Femur (tissue), 1 donor: ENCODE measurements at regions not wholly inside any gene's neighbourhood (a gene's known extent, or its start where the extent isn't known, plus 50 kb on each side); places are given as distances from the start of the nearest gene placed in this dataset.

Source experiments
- DNase-seq: peaks from one replicate; pipeline ENCODE4 v3.0.0-alpha.2; 2017

DNA sequence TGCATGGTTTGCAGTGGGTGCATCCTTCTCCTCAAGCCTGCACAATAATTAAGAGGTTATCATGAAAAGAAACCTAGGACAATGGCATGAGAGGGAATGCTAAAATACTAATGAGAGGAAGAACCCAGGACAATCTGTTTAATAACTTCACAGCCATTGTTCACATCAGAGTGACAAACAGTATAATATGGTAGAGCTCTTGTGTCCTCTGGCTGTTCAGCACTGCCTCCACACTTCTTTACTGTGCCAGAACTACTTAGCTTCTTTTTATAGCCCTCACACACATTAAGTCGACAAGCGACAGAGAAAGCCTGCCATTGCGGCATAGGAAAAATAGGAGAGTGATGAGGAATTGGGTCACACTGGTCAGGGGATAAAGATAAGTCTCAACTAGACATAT lies 65.0 kb upstream of the MEIS2 start:
- DNase-seq = no peak

DNA sequence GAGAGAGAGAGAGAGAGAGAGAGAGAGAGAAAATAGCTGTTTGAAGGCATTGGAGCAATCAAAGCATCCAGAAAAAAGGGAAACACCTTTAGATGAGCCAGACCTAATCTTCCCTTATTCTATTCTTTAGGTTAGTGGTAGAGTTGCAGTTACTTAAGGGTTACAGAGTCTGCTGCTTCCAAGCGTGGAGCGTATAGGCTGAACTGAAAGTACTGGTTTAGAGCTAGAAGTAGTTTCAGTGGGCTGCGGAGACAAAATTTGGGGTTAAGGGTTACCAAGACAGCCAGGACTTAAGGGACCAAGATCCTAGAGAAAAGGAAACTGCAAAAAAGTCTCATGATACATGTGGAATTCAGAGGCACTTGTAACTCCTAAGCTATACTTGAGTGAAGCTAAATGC lies 66.1 kb upstream of the MEIS2 start:
- DNase-seq = no peak

DNA sequence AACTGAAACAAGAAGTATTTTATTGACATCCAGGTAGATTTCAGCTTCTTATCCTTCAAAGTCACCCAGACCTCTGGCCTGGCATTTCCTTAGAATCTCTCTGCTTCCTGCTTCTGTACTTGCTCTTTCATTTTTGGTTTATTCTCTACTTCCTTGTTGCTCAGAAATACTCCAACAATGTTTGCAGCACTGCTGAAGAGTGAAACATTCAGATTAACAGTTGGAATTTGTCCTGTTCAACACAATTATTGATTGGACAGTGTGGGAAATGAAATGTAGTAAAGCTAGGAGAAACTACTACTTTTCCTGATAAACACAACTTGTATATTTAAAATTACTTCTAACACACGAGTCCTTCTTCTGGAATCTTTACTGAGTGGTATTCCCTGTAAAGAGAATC lies 81.0 kb upstream of the MEIS2 start:
- no peak for DNase-seq

DNA sequence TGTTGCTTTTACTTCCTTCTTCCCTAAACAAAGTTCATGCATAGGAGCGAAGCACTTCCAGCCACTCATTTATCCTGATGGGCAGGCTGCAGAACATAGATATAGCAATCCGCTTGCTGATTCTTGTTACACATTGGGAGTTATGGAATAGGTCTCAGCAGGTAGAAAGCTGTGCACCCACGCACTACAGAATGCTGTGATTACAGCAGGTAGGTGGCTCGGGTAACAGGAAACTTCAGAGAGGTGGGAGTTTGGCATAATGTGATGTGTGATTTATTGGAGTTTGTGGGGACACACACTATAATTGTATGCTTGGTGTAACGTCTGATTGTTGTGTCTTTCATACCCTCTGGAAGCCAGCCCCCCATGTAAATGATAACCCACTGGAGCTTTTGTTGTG lies 99.2 kb upstream of the MEIS2 start:
- DNase-seq = no peak

DNA sequence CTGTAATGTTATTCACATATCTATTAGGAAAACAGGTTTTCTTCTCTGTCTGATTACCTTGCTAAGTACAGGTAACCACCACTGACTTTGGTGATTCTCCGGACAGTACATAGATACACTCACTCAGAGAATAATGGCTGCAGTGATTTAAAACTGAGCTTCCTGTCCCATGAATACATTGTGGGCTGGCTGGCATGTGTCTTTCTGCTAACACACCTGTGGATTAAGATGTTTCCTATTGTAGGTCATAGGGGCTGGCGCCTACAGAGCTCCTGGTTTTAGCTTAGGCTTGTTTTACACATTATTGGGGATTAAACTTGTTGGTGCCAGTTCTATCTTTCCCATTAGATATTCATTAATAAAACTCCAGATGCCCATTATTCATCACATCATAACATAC lies 102.7 kb upstream of the MEIS2 start:
- DNase-seq = no peak

DNA sequence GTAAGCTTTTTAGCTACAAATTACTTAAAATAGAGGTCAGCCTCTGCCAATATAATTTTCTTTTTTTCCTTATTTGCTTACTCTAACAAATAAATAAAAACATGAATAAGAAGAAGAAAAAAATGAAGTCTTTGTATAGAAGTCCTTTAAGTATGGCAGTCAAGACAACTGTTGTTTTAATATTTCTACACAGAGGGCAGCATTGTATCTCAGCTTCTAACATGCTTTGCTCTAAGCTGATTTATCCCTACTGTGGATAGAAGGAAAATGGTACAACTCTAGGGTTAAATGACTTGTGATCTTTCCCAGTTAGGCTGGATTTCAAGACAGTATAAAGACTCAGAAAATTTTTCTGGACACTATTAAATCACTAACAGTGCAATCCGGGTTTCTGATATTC lies 104.3 kb upstream of the MEIS2 start:
- no peak for DNase-seq

DNA sequence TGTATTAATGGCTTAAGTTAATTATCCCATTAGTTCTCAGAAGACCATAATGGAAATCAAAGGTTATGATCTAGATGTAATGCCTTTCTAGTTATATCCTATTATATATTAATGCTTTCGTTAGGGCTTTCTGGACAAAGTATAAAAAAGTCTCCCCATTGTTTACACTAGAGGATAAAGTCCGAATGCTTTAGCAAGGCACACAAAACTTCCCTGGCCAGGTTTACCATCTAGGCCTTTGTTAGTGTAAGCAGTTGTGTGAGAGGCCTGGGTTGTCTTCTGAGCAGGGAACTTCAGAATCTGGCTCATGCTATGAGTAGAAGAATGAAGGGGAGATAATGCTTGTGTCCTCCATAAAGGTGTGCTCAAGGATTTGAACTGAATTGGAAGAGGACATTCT lies 106.3 kb upstream of the MEIS2 start:
- no peak for DNase-seq

DNA sequence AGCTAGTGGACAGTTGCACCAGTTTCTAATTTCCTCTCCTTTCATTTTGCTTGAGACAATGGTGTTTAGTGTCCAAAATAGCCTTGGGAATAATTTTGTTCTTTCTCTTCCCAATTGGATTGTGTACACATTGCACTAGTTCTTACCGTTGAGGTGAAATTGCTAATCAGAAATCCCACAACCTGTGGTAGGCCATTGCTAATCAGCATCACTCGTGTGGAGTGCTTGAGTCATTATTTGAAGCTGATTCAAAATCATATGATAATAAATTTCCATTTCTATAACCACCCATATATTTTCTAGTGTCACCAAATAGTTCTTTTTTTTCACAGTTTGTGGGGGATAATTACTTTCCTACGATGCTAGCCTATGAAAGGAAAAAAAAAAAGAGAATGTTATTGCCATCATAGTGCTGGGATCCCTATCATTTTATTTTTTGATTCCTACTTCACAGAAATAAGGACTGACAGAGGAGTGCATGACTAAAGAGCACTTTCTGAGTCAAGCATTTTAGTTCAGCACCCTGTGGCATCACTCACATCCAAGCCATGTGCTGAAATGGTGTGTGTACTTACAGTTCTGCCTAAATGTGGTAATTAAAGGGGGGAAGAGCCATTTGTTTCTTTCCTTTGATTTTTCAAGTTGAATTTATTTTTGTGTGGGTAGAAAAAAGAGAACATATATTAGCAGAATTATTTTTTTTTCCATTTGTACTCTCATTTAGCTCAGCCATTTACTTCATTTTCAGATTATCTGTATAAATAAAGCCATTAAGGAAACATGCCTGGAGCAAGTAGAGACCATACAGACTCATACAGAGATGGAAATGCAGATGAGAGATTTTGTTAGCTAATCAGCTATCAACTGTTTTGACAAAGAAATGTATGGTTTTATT lies 108.0 kb upstream of the MEIS2 start:
- DNase-seq = no peak

DNA sequence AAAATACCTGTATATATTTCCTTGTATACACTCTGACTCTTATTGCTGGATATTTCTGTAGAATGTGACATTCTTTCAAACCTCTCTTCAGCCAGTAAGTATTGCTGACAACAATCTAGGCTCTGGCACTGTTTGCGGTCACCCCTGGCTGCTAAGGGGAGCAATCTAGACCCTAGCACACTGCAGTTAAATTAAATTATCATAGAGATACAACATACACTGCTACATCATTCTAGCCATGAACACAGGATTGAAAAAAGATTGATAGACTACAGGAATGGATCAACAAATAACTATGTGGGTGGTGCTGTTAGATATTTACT lies 108.7 kb upstream of the MEIS2 start:
- DNase-seq = no peak

DNA sequence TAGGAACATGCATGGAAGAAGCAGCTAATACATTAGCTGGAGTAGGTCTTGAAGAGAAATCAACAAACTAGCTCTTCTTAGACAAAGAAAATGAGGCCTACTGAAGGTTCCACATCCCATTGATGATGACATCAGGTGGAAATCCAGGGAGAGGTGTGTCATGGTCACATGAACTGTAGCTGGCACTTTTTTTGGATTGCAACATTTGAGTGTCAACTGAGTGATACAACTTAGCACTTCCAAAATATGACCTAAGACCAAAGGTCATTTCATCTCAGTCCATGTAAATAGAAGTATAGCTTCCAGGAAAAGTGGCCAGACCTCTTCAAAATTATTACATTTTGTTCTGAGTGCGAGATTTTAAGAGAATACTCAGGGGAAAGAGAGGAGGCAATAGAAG lies 117.2 kb upstream of the MEIS2 start:
- no peak for DNase-seq

DNA sequence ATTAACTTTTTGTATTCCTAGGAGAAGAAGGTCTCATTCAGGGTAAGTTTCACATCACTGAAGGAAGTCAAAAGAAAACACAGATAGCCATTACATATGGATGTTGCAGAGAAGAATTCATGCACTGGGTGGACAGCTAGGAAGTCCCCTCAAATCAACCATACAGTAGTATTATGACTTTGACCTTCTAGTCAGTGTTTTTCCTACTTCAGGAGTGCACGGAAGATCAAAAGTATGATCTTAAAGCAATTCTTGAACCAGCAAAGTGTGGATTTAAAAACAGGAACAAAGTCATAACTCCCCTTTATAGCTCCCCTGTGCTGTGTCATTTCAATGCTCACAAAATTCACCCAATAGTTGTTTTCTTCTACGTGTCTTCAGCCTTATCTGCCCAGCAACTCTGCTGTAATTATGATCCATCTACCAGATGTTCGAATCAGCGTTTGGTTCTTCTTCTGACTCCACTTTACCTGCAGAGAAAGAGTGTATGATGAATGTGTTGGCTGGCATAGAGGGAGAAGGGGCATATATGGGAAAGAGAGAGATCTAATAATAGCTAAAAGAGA lies 118.1 kb upstream of the MEIS2 start:
- no peak for DNase-seq

DNA sequence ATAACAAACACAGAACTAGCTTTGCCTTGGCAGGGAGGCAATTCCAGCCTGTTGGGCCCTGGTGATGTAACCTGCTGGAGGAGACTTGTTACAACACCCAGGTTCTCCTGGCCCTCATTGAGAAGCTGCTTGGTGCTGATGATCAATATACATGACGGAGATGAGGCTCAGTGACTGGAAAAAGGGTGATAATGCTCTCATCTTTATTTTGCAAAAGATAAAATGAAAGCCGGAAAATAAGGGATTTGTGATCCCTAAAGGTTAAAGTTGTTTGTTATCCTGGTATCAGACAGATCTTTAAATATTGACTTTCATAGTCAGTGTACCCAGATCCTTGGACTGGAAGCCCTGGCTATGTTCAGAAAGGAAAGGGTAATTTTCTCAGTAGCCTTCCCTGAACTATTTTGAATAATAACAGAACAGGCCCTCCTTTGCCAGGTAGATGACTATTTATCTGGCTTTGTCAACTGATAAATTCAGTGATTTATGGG lies 118.9 kb upstream of the MEIS2 start:
- DNase-seq = no peak

DNA sequence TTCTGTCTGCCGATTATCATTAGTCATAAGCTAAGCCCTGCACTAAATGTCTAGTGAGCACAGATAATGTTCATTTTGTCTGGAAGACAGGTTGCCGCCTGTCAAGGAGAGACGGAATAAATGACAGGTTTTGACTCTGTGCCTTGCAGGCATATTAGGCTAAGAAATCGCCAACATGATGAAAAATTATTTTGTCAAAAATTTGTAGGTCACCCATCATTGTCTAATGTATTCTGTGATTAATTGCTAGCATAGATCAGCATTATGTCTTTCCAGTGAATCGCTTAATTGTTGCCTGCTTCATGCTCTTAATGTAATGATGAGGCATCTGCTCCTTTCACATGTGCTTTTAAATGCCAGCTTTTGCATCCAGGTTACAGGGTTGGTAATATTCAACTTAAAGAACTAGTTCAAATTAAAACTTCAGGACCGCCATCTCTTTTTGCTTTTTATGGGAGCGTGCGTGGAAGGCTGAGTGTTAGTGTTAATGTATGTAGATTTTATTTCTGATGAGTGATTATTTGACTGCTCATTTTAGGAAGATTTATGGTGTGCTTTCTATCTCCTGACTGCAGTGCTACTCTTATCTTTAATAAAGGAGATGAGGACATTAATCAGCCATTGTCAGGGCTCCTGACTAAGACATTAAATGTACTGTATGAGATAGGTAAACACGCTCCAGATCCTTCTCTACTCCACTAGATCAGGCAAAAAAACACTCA lies 120.8 kb upstream of the MEIS2 start:
- no peak for DNase-seq

DNA sequence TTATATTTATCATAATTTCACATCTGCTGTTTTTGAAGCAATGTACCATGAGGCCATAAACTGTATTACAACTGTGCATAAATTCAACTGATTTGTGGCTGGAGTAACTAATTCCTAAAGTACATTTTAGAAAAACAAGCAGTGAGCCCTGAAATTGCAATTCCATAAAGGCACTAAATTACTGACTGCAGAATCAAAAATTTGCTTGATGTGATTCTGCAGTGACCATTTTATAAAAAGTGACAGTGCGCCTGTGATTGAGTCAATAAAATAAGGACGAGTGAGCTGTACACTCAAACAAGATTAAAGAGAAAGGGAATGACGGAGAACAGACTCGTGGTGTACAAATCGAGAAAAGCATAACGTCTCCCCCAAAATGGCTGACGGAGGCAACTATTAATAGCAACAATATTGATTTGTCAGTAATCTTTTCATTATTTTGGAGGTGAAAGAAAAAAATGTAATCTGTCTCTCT lies 121.4 kb upstream of the MEIS2 start:
- DNase-seq = no peak

DNA sequence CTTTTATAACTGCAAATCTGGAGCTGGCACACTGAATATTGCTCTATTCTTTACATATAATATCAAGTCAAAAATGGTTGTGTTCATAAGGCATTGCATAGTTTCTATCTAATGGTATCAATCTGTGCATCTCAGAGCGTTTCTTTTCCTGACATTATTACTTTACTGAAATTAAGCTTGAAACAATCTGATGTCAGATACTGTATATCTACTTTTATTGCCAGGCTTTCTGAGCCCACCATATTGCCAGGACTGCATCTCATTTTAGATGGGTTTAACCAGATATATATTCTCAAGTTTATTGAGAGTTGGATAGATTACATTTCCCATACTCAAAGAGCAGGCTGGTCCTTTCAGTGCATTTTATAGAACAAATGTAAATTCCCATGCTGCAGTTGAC lies 122.7 kb upstream of the MEIS2 start:
- DNase-seq = no peak

DNA sequence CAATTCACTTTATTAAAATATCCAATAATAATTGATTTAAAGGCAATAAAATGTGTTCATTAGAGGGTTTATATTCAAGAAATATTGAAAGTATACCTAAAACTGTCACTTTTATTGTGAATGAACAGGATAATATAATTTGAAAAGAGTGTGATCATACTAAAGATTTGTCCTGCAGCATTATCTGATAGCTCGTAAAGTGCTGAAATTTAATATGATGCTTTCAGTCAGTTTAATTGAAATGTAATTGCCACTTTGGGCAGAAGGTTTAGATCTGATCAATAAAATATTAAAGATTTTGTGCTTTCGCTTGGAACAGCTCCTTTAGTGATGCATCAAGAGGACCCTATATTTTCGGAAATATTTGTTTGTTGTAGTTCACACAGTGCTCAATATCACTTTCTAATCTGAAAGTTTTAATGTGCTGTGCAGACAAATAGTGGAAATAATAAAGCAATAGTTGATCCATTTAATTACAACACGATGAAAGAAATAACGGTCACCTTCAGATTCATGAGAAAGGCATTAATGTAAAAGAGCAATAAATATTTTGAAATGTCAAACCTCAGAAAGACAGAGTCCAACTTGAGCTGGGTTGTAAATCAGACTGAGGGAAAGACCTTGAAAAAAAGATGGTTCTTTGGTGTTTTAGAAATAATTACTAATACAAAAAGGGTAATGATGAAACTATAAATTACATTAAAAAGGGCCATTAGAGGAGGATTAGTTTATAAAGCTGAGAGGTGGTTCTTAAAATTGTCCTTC lies 129.7 kb upstream of the MEIS2 start:
- no peak for DNase-seq

DNA sequence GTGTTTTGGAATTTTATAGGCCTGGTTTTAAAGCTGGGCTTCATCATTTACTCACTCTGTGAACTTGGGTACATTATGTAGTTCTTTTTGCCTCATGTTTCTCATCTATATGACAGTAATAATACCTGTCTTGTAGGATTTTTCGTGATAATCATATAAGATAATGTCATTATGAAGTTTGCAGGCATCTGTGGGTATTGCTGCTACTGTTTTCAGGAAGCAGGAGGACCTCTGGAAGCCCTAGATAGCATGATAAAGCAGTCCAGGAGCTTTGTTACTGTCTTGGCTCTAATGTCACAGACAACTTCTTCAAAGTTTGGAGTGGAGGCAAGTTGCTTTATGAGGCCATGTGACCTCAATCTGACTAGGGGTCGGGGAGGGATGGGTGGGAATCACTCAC lies 145.0 kb upstream of the MEIS2 start:
- no peak for DNase-seq

DNA sequence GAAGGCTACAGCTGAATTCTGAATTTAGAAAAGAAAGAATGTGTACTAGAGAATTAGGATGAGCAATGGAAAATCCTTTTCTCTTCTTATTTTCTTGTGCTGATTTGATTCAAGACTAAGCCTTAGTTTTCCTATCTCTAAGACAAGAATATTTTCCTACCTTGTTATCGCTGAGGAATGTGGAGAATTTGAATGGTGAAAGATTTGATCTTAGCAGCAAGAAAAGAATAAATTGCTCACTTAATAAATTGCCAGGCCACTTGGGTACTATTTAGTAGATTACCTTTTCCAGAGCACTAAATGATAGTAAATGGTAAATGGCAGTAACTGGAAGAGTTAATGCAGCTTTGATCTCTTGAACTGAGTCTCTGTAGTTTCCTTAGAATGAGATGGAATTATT lies 145.7 kb upstream of the MEIS2 start:
- DNase-seq = no peak

DNA sequence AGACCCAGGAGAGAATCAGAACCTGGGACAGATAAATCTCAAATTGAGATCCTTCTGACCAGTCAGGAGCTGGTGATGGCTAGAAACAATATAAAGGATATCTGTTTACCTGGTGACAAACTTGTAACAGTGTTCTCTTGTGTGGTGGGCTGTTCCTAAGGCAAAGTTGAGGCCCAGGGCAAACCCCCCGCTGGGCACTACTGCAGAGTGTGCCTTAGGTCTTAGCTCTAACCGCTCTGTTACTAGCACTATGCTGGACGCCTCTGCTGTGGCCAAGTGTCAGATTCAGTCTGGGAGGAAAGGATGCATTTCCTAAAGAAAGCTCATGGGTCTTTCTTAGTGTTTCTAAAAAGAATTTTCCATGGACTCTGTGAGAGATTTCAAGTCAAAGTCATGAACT lies 146.5 kb upstream of the MEIS2 start:
- DNase-seq = no peak

DNA sequence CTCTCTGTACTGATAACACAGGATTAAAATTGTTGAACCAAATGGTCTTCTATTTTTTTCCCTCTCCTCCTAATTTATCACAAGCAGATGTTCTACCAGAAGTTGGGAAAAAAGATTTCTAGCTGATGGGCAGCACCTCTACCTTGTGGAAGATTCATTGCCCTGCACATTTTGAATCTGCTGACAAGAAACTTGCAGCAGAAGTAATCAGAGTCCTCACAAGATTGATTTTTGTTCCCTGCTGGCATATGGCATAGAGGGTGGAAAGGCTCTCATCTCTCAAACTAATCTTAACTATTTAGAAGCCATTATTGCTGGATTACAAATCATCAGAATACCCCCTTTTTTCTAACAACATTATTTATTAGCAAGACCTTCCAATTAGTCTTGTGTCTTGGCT lies 148.9 kb upstream of the MEIS2 start:
- DNase-seq = no peak

DNA sequence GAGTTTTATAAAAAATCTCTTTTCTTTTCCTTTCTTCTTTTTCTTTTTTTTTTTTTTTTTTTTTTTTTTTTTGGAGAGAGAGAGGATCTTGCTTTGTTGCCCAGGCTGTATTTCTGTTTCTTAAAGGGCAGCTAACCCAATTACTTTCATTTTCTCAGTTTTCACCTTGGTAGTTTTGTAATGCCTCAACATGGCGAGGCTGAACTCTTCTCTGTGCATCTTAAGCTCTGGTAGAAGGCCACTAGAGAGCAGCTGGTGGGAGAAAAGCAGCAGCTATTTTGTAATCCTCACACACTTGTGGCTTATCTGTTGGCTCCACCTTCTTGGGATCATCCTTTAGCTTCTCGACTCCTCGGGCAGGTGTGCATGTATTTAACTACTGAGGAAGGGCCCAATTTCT lies 152.2 kb upstream of the MEIS2 start:
- no peak for DNase-seq

DNA sequence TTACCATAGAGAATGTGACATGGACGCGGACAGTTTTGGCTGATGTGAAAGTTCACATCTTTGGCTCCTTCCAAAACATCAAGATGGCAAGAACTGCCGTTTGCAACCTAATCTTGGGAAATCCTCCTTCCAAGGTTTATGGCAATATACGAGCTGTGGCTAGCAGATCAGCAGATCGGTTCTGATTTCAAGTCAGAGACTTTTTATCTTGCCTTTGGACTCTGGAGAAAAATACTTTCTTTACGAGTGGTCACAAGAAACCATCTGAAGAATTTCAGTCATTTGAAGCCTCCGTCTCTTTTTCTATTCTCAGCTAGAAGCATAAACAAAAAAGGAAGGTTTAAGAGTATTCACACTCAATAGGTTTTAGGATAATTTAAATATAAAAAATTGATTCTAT lies 153.5 kb upstream of the MEIS2 start:
- no peak for DNase-seq

DNA sequence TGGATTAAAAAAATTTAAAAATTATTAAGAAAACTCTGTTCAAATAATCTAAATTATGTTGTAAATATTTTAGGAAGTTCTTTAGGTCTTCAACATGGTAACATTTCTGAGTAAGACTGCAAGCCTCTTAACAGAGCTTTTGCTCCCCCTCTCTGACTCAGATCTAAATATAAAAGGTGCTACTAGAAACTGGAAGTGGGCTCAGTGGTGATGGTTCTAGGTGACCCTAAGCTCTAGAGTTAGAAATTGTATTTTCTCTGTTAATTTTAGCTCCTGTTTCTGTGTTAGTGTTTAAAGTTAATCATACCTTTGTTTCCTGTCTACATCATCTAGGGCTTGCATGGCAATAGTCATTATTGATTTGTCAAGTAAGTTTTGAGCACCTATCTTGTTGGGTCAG lies 159.9 kb upstream of the MEIS2 start:
- no peak for DNase-seq
